ENCODE measurements at regions not wholly inside any gene's neighbourhood (a gene's known extent, or its start where the extent isn't known, plus 50 kb on each side); places are given as distances from the start of the nearest gene placed in this dataset.

GRCh38 chr13:30038884-30039283 lies 188.5 kb upstream of the UBL3 start:
- Histone ChIP-seq H4K20me1 (replicated peaks; ENCODE audit: insufficient read depth) (no peaks in the 10 kb centered on the region), H3K36me3 (ENCODE audit: insufficient read depth) (no peaks in the 10 kb centered on the region), H3K4me1 (ENCODE audit: insufficient read depth) (peaks cover 17% of the 10 kb centered on the region), H3K4me3 (no peak overlapping the region), H3F3A (replicated peaks; ENCODE audit: low read depth) (no peaks in the 10 kb centered on the region), H2AFZ (peak overlapping the region; percentile 57), H3K79me2 (replicated peaks; ENCODE audit: insufficient read depth) (no peaks in the 10 kb centered on the region), H3K9me2 (ENCODE audit: insufficient read depth) (peaks cover 5% of the 10 kb centered on the region; the same call in 1 of the 2 replicates), H3K27ac (ENCODE audit: low read depth) (no peak overlapping the region), H3K4me2 (peak overlapping the region; percentile 36; the same call in 1 of the 2 replicates), H3K27me3 (ENCODE audit: insufficient read depth) (no peaks in the 10 kb centered on the region)
- no peak for TF ChIP-seq ETS1 (IDR thresholded peaks at IDR 0.05)
- no peak for TF ChIP-seq ZNF114 (CRISPR knock-in tag; IDR thresholded peaks at IDR 0.05)
- TF ChIP-seq REST (IDR thresholded peaks at IDR 0.05; ENCODE audit: unreplicated experiment) = no peak
- TF ChIP-seq ZNF331 (CRISPR knock-in tag; IDR thresholded peaks at IDR 0.05; ENCODE audit: low read depth) = no peak
- TF ChIP-seq NANOG (IDR thresholded peaks at IDR 0.05; ENCODE audit: borderline replicate concordance) = no peak
- TF ChIP-seq EZH2 (IDR thresholded peaks at IDR 0.05; ENCODE audit: low read depth, unreplicated experiment) = no peak
- TF ChIP-seq EZH2phosphoT487 (IDR thresholded peaks at IDR 0.05; ENCODE audit: unreplicated experiment) = no peak
- no peak for TF ChIP-seq CREB1 (CRISPR knock-in tag; IDR thresholded peaks at IDR 0.05; ENCODE audit: low read depth)
- no peak for TF ChIP-seq ZNF462 (CRISPR knock-in tag; IDR thresholded peaks at IDR 0.05)
- no peak for TF ChIP-seq JUNB (IDR thresholded peaks at IDR 0.05; ENCODE audit: unreplicated experiment)
- no peak; a peak in 1 of 4 replicates for TF ChIP-seq CTCF (conservative IDR thresholded peaks at IDR 0.05; ENCODE audit: low read depth in 2 of 2)
- TF ChIP-seq POLR2AphosphoS5 (IDR thresholded peaks at IDR 0.05; ENCODE audit: low read depth) = no peak
- no peak for TF ChIP-seq STAT1 (IDR thresholded peaks at IDR 0.05; ENCODE audit: unreplicated experiment)
- no peak overlapping the region for H3K4me3 Mint-ChIP-seq
- H3K9me3 Mint-ChIP-seq = peaks cover under 1% of the 10 kb centered on the region; the same call in 2 of the 3 replicates
- DNase-seq (ENCODE audit: low spot score) = no peak
- no peak overlapping the region for H3K27ac Mint-ChIP-seq
- peaks cover 4% of the 10 kb centered on the region for H3K27me3 Mint-ChIP-seq (ENCODE audit: insufficient read depth, low read depth, poor library complexity)
- ATAC-seq = no peak
- no peaks in the 10 kb centered on the region; the same call in 2 of the 3 replicates for H3K36me3 Mint-ChIP-seq (ENCODE audit: low read depth)
- peaks cover 36% of the 10 kb centered on the region for H3K4me1 Mint-ChIP-seq

Measured in GM23338 (cell line).